ENCODE measurements at regions not wholly inside any gene's neighbourhood (a gene's known extent, or its start where the extent isn't known, plus 50 kb on each side); places are given as distances from the start of the nearest gene placed in this dataset.

DNA sequence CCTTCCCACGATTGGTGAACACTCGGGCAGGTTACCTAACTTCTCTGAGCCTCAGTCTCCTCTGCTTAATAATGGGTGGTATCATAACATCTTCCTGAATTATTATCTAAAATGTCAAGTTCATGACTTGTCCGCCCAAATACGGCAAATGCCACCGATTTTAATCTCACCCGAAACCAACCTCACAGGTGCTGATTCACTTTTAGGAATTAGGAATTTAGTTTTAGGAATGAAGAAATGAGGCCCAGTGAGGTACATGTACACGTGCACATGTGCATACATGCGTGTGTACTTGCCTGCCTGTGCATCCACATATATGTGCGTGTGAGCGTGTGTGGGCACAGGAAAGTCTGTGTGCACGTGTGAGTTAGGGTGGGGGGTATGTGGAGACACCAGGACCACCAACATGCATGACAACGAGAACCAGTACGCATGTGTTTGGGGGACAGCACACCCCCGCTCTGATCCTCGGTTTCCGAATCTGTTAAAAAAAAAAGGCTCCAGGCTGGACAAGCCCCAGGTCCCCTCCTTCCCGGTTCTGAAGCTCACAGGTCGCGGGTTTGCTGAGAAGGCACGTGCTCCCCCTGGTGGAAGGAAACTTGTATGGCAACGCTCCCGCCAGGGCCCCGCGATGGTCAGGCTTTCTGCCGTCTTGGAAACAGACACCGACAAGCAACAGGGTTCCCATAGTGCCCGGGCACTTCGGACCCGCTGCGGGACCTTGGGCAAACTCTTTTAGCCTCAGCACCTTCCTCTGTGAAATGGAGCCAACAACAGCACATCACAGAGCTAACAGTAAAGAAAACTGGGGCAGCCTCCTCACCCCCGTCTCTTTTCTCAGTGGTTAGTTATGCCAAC is 219.2 kb downstream of the RBFOX3 start:
- peak; percentile 73 for DNase-seq

DNA sequence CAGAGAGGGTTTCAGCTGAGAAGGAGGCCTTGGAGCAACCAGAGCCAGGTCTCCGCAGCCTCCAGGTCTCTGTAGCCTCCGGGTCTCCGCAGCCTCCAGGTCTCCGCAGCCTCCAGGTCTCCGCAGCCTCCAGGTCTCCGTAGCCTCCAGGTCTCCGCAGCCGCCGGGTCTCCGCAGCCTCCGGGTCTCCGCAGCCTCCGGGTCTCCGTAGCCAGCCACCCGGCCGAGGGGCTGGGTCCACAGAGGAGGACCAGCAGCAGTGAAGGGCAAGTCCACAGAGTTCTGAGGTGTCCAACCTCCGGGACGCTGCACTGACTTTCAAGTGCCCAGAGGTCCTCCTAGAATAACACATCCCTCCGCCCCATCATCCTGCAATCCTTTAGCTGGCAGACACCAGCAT is 221.0 kb downstream of the RBFOX3 start:
- no peak for DNase-seq

GRCh38 chr17:79388556-79389295 is 222.1 kb downstream of the RBFOX3 start:
- no peak for DNase-seq

- DNase-seq, result no peak
Observed at GRCh38 chr17:79387783-79388182, 223.1 kb downstream of the RBFOX3 start.

DNA sequence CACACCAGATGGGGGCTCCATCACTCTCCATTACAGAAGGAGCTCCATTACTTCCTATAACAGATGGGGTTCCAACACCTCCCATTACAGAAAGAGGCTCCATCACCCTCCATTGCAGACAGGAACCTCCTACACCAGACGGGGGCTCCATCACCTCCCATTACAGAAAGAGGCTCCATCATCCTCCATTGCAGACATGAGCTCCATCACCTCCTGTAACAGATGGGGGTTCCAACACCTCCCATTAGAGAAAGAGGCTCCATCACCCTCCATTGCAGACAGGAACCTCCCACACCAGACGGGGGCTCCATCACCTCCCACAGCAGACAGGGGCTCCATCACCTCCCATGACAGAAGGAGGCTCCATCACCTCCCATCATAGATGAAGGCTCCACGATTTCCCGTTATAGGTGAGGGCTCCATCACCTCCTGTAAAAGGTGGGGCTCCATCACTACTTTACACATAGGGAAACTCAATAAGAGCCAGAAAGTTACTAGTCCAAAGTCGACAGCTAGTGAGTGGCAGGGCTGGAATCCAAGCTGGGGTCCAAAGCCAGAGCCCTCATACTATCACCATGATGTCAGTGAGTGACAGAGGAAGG is 224.8 kb downstream of the RBFOX3 start:
- no peak for DNase-seq

- no peak for DNase-seq
Observed at GRCh38 chr17:79382313-79382712, 228.5 kb downstream of the RBFOX3 start.

GRCh38 chr17:79379700-79380445 is 231.0 kb downstream of the RBFOX3 start:
- DNase-seq, result no peak

DNA sequence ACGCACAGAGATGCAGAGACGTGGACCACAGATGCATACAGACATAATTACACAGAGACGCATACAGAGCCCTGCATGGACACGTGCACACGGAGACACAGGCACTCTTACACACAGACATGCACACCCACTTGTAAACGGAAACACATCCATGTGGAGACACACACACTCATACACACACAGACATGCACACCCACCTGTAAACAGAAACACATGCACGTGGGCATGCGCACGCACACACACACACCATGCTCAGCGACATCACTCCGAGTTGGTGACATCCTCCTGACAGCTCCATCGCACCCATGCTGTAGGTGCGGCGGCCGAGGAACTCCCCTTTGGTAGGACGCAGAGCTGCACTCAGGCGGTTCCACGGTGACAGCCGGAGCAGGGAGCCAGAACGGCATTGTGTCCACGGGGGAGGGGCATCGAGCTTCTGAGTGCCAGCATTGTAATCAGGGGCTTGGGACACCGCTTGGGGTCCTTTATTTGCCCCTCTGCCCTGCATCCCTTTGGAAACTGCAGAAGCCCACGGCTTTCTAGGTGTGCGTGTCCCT is 233.5 kb downstream of the RBFOX3 start:
- no peak for DNase-seq

DNA sequence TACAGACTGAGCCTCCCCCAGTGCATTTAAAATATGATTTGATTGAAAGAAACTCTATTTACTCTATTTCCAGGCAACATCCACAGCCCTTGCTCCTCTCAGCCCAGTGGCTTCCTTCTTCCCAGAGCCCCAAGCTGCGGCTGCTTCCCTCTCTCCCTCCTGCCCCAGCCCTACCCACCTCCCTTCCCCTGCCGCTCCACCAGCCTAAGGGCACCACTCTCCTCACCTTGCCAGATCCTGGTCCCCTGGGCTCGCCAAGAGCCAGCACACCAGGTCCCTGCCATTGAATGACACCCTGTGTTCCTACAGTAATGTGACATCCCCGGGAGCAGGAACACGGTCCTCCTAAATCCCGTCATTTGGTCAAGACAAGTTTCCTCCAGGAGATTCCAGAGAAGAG is 236.0 kb downstream of the RBFOX3 start:
- DNase-seq, result no peak

GRCh38 chr17:79374087-79374689 is 236.7 kb downstream of the RBFOX3 start:
- DNase-seq, result no peak

- no peak for DNase-seq
Observed at GRCh38 chr17:79372470-79373238, 238.2 kb downstream of the RBFOX3 start.

GRCh38 chr17:79371984-79372383 is 238.9 kb downstream of the RBFOX3 start:
- DNase-seq, result no peak

- DNase-seq, result no peak
Observed at GRCh38 chr17:79370594-79370993, 240.3 kb downstream of the RBFOX3 start.

DNA sequence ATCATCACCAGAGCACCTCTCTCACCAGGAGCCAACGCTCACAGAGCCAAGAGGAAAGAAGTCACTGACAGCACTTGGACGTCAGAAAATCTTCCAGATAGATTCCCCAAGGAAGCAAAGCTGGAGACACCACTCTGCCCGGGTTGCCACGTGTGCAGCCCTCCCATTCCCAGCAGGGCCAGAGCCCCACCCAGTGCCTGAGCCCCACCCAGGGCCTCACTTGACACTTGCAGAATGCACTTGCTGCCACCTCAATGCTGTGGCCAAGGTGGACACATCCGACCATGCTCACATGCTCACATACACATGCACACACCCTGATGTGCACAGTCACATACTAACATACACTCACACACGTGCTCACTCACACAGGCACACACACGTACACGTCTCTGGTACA is 240.7 kb downstream of the RBFOX3 start:
- no peak for DNase-seq

GRCh38 chr17:79369532-79369931 is 241.3 kb downstream of the RBFOX3 start:
- no peak for DNase-seq

- no peak for DNase-seq
Observed at GRCh38 chr17:79369001-79369400, 241.8 kb downstream of the RBFOX3 start.

GRCh38 chr17:79368521-79368920 is 242.3 kb downstream of the RBFOX3 start:
- DNase-seq, result no peak

GRCh38 chr17:79366988-79367571 is 243.8 kb downstream of the RBFOX3 start:
- DNase-seq, result no peak

GRCh38 chr17:79365836-79366770 is 244.7 kb downstream of the RBFOX3 start:
- DNase-seq, result no peak

- no peak for DNase-seq
Observed at GRCh38 chr17:79365351-79365750, 245.5 kb downstream of the RBFOX3 start.
